CD4-positive, alpha-beta T cell (primary cell): ENCODE measurements at regions not wholly inside any gene's neighbourhood (a gene's known extent, or its start where the extent isn't known, plus 50 kb on each side); places are given as distances from the start of the nearest gene placed in this dataset.

Experiments used
- ATAC-seq: fragments of 200-7000 bp; cut with Tn5 transposase; one replicate; pipeline ENCODE4 v1.10.0; 2022; ENCODE audit warnings: mild to moderate bottlenecking; ENCODE audit not compliant: poor library complexity
- CTCF ChIA-PET: fragments of 350-600 bp; sonication (Branson Sonifier 250); formaldehyde crosslinking; loops from one replicate; lab custom pipeline; 2021; ENCODE audit warnings: antibody characterized with exemption, inconsistent platforms; lab: Charles Lee
- POLR2A ChIA-PET: fragments of 350-600 bp; sonication (Branson Sonifier 250); formaldehyde crosslinking; loops from one replicate; lab custom pipeline; 2021; ENCODE audit warnings: antibody characterized with exemption, inconsistent platforms; lab: Charles Lee
- DNase-seq, 14 experiments: peaks; one replicate each; pipeline ENCODE4 v3.0.0-alpha.2; 2013 to 2020; ENCODE audit warnings: mixed read lengths in 2 of 14
- H3K27ac ChIP-seq, 2 donors: one replicate each; pipeline versions ENCODE4 v1.5.1 to v1.7.0; 2013; ENCODE audit warnings: low read length in 2 of 2, low read depth in 1 of 2, mild to moderate bottlenecking in 1 of 2
- H3K27me3 ChIP-seq, 2 experiments: 1 replicate in 1 of 2; 2 replicates in 1 of 2; pipeline versions ENCODE4 v1.6.1 to v1.7.0; 2013; ENCODE audit warnings: low read length in 2 of 2, control low read depth in 1 of 2, mild to moderate bottlenecking in 1 of 2, moderate library complexity in 1 of 2; ENCODE audit not compliant: insufficient read depth in 2 of 2, control insufficient read depth in 1 of 2
- H3K36me3 ChIP-seq: one replicate; pipeline ENCODE4 v1.6.1; 2013; ENCODE audit warnings: low read length, control low read depth; ENCODE audit not compliant: insufficient read depth
- H3K4me1 ChIP-seq: one replicate; pipeline ENCODE4 v1.6.1; 2013; ENCODE audit warnings: low read length, control low read depth; ENCODE audit not compliant: insufficient read depth
- H3K4me3 ChIP-seq: one replicate; pipeline ENCODE4 v1.5.1; 2013; ENCODE audit warnings: mild to moderate bottlenecking, low read length, moderate library complexity
- H3K9me3 ChIP-seq, 2 experiments: 1 replicate in 1 of 2; 2 replicates in 1 of 2; pipeline versions ENCODE4 v1.6.1 to v1.7.0; 2013; ENCODE audit warnings: low read length in 2 of 2, mild to moderate bottlenecking in 2 of 2, control low read depth in 1 of 2, moderate library complexity in 1 of 2; ENCODE audit not compliant: control insufficient read depth in 1 of 2, insufficient read depth in 1 of 2
- H3K27ac Mint-ChIP-seq: one replicate; pipeline ENCODE4 v1.8.0; 2020; ENCODE audit warnings: mixed read lengths
- H3K27me3 Mint-ChIP-seq: one replicate; pipeline ENCODE4 v1.8.0; 2021; ENCODE audit warnings: mixed read lengths
- H3K36me3 Mint-ChIP-seq: one replicate; pipeline ENCODE4 v1.8.0; 2021; ENCODE audit warnings: low read depth, mixed read lengths
- H3K4me1 Mint-ChIP-seq: one replicate; pipeline ENCODE4 v1.8.0; 2021; ENCODE audit warnings: low read depth, mixed read lengths
- H3K4me3 Mint-ChIP-seq: one replicate; pipeline ENCODE4 v1.8.0; 2020; ENCODE audit warnings: mild to moderate bottlenecking, mixed read lengths
- H3K9me3 Mint-ChIP-seq: one replicate; pipeline ENCODE4 v1.8.0; 2020; ENCODE audit warnings: mixed read lengths
- intact Hi-C, 2 experiments: fragments of 100-400 bp; cut with DNase I in 1 of 2; cut with micrococcal nuclease in 1 of 2; formaldehyde crosslinking; loops; one replicate each; pipeline versions ENCODE4 v1.15.1 to v1.9.0; 2023 to 2025; cut with DNase I, micrococcal nuclease
- TF ChIP-seq, protein P1 (sequence below): fragments of 200-600 bp; IDR thresholded peaks from one replicate; pipeline ENCODE4 v1.8.0; 2022; ENCODE audit warnings: antibody characterized with exemption, mild to moderate bottlenecking

DNA sequence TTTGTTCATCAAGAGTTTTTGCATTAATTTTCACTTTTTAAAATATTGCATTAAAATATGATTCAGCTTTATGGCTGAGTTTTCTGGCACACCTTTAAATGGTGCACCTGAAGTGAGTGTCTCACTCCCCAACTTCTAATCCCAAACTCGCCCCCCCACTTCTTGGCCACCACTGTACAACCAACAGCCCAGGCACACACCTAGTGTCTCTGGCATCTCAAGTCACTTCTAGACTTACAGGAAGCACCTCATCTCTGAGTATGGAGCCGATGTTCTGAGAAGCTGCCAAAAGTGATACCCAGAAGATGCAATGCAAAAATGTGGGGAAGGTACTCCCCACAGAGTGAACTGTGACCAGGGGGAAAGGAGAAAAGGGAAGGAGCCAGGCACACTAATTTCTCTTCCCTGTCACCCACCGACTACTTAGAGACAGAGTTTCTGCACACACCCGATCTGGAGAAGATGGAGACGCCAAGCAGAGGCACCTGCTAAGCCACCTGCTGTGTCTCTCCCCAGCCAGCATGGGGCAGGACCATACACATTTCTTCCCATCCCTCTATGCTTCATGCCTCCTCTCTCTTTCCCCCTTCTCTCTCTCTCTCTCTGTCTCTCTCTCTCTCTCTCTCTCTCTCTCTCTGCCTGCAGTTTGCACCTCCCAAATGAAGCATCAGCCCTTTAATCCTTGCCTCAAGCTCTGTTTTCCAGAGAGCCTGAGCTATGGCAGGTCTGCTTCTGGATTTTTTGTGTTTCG is 155.3 kb upstream of the ZNF507 start:
- no peaks in the 10 kb centered on the region for H3K4me1 ChIP-seq
- Mint-ChIP-seq H3K36me3 (no peaks in the 10 kb centered on the region), H3K9me3 (no peaks in the 10 kb centered on the region), H3K27me3 (peaks cover 19% of the 10 kb centered on the region), H3K27ac (no peak overlapping the region), H3K4me1 (no peaks in the 10 kb centered on the region), H3K4me3 (no peak overlapping the region)
- ATAC-seq (no peak), DNase-seq (no peak)
- H3K36me3 ChIP-seq = no peaks in the 10 kb centered on the region
- TF ChIP-seq, protein P1, sequence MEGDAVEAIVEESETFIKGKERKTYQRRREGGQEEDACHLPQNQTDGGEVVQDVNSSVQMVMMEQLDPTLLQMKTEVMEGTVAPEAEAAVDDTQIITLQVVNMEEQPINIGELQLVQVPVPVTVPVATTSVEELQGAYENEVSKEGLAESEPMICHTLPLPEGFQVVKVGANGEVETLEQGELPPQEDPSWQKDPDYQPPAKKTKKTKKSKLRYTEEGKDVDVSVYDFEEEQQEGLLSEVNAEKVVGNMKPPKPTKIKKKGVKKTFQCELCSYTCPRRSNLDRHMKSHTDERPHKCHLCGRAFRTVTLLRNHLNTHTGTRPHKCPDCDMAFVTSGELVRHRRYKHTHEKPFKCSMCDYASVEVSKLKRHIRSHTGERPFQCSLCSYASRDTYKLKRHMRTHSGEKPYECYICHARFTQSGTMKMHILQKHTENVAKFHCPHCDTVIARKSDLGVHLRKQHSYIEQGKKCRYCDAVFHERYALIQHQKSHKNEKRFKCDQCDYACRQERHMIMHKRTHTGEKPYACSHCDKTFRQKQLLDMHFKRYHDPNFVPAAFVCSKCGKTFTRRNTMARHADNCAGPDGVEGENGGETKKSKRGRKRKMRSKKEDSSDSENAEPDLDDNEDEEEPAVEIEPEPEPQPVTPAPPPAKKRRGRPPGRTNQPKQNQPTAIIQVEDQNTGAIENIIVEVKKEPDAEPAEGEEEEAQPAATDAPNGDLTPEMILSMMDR = no peak
- ChIA-PET POLR2A (no interaction called here), CTCF (no interaction called here)
- peaks cover 0 to 8% of the 10 kb centered on the region in 2 experiments for H3K9me3 ChIP-seq
- no peaks in the 10 kb centered on the region for H3K27me3 ChIP-seq
- H3K4me3 ChIP-seq = no peak overlapping the region
- intact Hi-C loops = no loop called here
- H3K27ac ChIP-seq = no peak overlapping the region

DNA sequence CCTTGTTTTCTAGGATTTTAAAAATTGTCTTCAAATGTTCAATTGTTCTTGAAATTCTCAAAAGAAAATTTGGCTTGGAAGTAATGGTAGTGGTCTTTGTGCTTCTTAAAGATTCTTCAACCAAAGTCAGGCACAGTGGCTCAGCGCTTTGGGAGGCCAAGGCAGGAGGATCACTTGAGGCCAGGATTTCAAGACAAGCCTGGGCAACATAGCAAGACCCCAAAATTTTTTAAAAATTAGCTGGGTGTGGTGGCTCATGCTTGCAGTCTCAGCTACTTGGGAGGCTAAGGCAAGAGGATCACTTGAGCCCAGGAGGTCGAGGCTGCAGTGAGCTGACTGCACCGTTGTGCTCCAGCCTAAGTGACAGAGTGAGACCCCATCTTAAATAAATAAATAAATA is 153.5 kb upstream of the ZNF507 start:
- no peaks in the 10 kb centered on the region for H3K9me3 Mint-ChIP-seq
- POLR2A ChIA-PET = no interaction called here
- Histone ChIP-seq H3K4me3 (no peak overlapping the region), H3K9me3 (peaks cover 0 to 10% of the 10 kb centered on the region in 2 experiments), H3K36me3 (no peaks in the 10 kb centered on the region), H3K27ac (no peak overlapping the region), H3K27me3 (peaks cover 0 to 5% of the 10 kb centered on the region in 2 experiments), H3K4me1 (no peaks in the 10 kb centered on the region)
- TF ChIP-seq, protein P1 = no peak
- H3K4me3 Mint-ChIP-seq = no peak overlapping the region
- DNase-seq (no peak), ATAC-seq (no peak)
- H3K36me3 Mint-ChIP-seq = no peaks in the 10 kb centered on the region
- H3K27me3 Mint-ChIP-seq = peaks cover 19% of the 10 kb centered on the region
- no peak overlapping the region for H3K27ac Mint-ChIP-seq
- intact Hi-C loops = no loop called here
- no peaks in the 10 kb centered on the region for H3K4me1 Mint-ChIP-seq
- CTCF ChIA-PET = no interaction called here

DNA sequence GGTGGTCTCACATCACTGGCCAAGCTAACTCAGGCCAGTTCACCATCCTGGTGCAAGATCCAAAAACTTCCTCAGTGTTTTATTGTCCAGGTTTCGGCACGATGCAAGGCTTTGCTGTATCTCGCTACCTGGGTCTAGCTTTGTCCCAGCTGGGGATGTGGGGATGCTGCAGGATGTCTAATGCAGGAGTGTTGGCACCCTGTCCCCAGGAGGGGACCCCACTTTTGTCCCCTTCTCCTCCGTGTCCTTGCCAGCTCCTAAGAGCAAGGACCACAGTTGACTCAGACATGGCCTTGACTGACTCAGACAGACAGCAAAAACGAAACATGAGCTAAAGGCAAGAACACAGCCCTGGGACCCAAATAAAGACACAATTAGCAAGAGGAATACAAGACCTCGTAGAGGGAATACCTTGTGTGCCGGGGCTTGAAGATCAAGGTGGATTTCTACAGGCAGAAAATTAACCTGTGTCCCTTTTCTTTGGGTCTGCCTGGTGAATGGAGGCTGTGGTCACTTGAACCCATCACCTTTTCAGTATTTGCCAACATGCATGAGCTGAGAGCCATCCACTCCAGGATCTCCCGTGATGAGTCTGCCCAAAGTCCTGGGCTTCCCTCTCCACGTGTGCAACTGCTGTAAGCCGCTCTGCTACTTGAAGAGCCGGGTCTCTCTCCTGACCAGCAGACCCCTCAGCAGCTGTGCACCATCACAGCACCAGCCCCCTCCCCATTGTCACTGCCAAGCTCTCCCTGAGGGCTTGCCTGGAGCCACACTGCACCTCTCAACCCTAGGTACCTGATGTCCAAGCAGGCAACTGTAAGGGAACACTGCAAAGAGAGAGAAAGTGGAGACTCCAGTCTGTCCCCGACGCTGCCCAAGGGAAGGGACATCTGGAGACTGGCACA is 149.5 kb upstream of the ZNF507 start:
- no peak overlapping the region for H3K27ac ChIP-seq
- peaks cover 0 to 6% of the 10 kb centered on the region in 2 experiments for H3K27me3 ChIP-seq
- no peak overlapping the region for H3K4me3 ChIP-seq
- H3K4me1 ChIP-seq = no peaks in the 10 kb centered on the region
- DNase-seq (no peak), ATAC-seq (no peak)
- CTCF ChIA-PET = no interaction called here
- Mint-ChIP-seq H3K27me3 (peaks cover 5% of the 10 kb centered on the region), H3K9me3 (no peaks in the 10 kb centered on the region), H3K4me3 (no peak overlapping the region), H3K4me1 (no peaks in the 10 kb centered on the region), H3K27ac (no peak overlapping the region), H3K36me3 (no peaks in the 10 kb centered on the region)
- peaks cover 0 to 9% of the 10 kb centered on the region in 2 experiments for H3K9me3 ChIP-seq
- POLR2A ChIA-PET = no interaction called here
- intact Hi-C loops = no loop called here
- TF ChIP-seq, protein P1 = no peak
- H3K36me3 ChIP-seq = no peaks in the 10 kb centered on the region
